GM21381 (cell line): ENCODE measurements at regions not wholly inside any gene's neighbourhood (a gene's known extent, or its start where the extent isn't known, plus 50 kb on each side); places are given as distances from the start of the nearest gene placed in this dataset.

ENCODE experiments used
- ATAC-seq: cut with Tn5 transposase; IDR thresholded peaks from one replicate; pipeline ENCODE4 v1.9.1; 2021; ENCODE audit warnings: mild to moderate bottlenecking, moderate library complexity; ENCODE audit not compliant: unreplicated experiment

- ATAC-seq: no peak
Observed at GRCh38 chr5:67494186-67494855, 297.7 kb upstream of the CD180 start.

- ATAC-seq: no peak
Observed at GRCh38 chr5:67493676-67494075, 297.1 kb upstream of the CD180 start.

- no peak for ATAC-seq
Observed at GRCh38 chr5:67490543-67491321, 294.1 kb upstream of the CD180 start.

- no peak for ATAC-seq
Observed at GRCh38 chr5:67488885-67489284, 292.3 kb upstream of the CD180 start.

GRCh38 chr5:67487862-67488261 lies 291.3 kb upstream of the CD180 start:
- ATAC-seq: no peak

- no peak for ATAC-seq
Observed at GRCh38 chr5:67483453-67484030, 286.9 kb upstream of the CD180 start.

- ATAC-seq: no peak
Observed at GRCh38 chr5:67481362-67481761, 284.8 kb upstream of the CD180 start.

- ATAC-seq: no peak
Observed at GRCh38 chr5:67478337-67478736, 281.7 kb upstream of the CD180 start.

GRCh38 chr5:67476995-67477394 lies 280.4 kb upstream of the CD180 start:
- no peak for ATAC-seq

- ATAC-seq: no peak
Observed at GRCh38 chr5:67476531-67476930, 279.9 kb upstream of the CD180 start.

- ATAC-seq: no peak
Observed at GRCh38 chr5:67475489-67475888, 278.9 kb upstream of the CD180 start.

GRCh38 chr5:67474597-67475238 lies 278.1 kb upstream of the CD180 start:
- no peak for ATAC-seq

- no peak for ATAC-seq
Observed at GRCh38 chr5:67467110-67467509, 270.5 kb upstream of the CD180 start.

- no peak for ATAC-seq
Observed at GRCh38 chr5:67465537-67466207, 269.1 kb upstream of the CD180 start.

GRCh38 chr5:67462147-67462546 lies 265.5 kb upstream of the CD180 start:
- no peak for ATAC-seq

GRCh38 chr5:67459253-67459652 lies 262.7 kb upstream of the CD180 start:
- ATAC-seq: no peak

GRCh38 chr5:67455970-67456369 lies 259.4 kb upstream of the CD180 start:
- ATAC-seq: no peak

- no peak for ATAC-seq
Observed at GRCh38 chr5:67454957-67455561, 258.5 kb upstream of the CD180 start.

GRCh38 chr5:67453111-67453905 lies 256.7 kb upstream of the CD180 start:
- no peak for ATAC-seq
